ENCODE measurements at regions not wholly inside any gene's neighbourhood (a gene's known extent, or its start where the extent isn't known, plus 50 kb on each side); places are given as distances from the start of the nearest gene placed in this dataset.
A peak's percentile ranks its signal among the peaks of the same experiment; 100 is the strongest.
"Not testable (repeated sequence)": the region's sequence is repeated elsewhere in the genome, so short reads cannot be mapped to it uniquely, and the experiment has no call there.

DNA sequence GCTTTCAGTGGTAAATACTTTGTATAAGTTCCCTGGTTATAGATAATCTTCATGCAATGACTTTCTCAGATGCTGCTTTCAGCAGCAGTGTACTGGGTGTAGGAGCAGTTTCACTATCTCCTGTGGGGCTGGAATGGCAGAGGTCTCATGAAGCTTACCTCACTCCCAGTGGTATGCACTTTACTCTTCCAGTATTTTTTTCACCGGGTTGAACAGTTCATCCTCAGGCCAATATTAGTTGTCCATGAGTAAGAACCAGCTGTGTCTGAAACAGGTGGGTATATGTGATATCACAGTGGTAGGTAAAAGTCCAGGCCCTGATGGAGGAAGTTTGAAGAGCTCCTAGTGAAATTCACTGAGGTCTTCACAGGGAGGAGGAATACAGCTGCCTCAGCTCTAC, 351.5 kb upstream of the EMCN start:
- no peak for TF ChIP-seq CTCF (IDR thresholded peaks at IDR 0.05; ENCODE audit: poor library complexity, severe bottlenecking)
- no peak for ATAC-seq (ENCODE audit: low read depth)
- no peak overlapping the region for H3K27ac ChIP-seq (ENCODE audit: poor library complexity, severe bottlenecking)
- H3K27me3 ChIP-seq (ENCODE audit: insufficient read depth, poor library complexity, severe bottlenecking), result no peaks in the 10 kb centered on the region
- H3K9me3 ChIP-seq (ENCODE audit: severe bottlenecking), result no peaks in the 10 kb centered on the region
- H3K36me3 ChIP-seq (ENCODE audit: low read depth), result no peaks in the 10 kb centered on the region
- H3K4me1 ChIP-seq (ENCODE audit: insufficient read depth, poor library complexity, severe bottlenecking), result no peaks in the 10 kb centered on the region
- no peak overlapping the region for H3K4me3 ChIP-seq (ENCODE audit: severe bottlenecking)
- DNase-seq (ENCODE audit: low spot score), result no peak

DNA sequence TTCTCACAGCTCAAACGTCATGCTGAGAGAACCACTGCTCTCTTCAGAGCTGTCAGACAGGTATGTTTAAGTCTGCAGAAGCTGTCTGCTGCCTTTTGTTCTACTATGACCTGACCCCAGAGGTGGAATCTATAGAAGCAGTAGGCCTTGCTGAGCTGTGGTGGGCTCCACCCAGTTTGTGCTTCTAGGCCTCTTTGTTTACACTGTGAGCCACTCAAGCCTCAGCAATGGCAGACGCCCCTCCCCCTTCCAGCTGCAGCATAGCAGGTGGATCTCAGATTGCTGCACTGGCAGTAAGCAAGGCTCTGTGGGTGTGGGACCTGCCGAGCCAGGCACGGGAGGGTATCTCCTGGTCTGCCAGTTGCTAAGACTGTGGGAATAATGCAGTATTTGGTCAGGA, 350.5 kb upstream of the EMCN start:
- not testable (repeated sequence) for DNase-seq (ENCODE audit: low spot score); ATAC-seq (ENCODE audit: low read depth); H3K36me3 ChIP-seq (ENCODE audit: low read depth); H3K4me3 ChIP-seq (ENCODE audit: severe bottlenecking); H3K9me3 ChIP-seq (ENCODE audit: severe bottlenecking); H3K27me3 ChIP-seq (ENCODE audit: insufficient read depth, poor library complexity, severe bottlenecking); H3K27ac ChIP-seq (ENCODE audit: poor library complexity, severe bottlenecking); H3K4me1 ChIP-seq (ENCODE audit: insufficient read depth, poor library complexity, severe bottlenecking)

DNA sequence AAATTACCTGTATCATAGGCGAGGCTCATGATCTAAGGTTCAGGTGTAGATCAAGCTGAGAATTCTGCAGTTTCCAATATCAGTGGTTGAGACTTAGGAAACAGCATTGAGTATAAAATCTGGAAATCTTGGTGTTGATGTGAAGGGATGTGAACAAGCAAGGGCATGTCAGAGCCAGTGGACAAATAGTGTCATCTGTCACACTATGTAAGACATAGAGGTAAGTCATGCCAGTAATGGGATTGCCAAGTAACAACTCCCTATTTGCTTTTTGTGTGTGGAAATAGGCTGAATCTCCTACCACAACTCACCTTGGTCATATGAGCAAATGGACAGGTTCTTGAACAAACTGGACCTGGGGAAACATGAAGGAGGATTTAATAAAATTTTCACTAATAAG, 334.5 kb upstream of the EMCN start:
- Histone ChIP-seq H3K27me3 (ENCODE audit: insufficient read depth, poor library complexity, severe bottlenecking) (peaks cover 6% of the 10 kb centered on the region), H3K9me3 (ENCODE audit: severe bottlenecking) (no peaks in the 10 kb centered on the region), H3K36me3 (ENCODE audit: low read depth) (no peaks in the 10 kb centered on the region), H3K4me3 (ENCODE audit: severe bottlenecking) (no peak overlapping the region), H3K4me1 (ENCODE audit: insufficient read depth, poor library complexity, severe bottlenecking) (no peaks in the 10 kb centered on the region), H3K27ac (ENCODE audit: poor library complexity, severe bottlenecking) (no peak overlapping the region)
- ATAC-seq (ENCODE audit: low read depth) (no peak), DNase-seq (ENCODE audit: low spot score) (no peak)
- TF ChIP-seq CTCF (IDR thresholded peaks at IDR 0.05; ENCODE audit: poor library complexity, severe bottlenecking), result no peak

DNA sequence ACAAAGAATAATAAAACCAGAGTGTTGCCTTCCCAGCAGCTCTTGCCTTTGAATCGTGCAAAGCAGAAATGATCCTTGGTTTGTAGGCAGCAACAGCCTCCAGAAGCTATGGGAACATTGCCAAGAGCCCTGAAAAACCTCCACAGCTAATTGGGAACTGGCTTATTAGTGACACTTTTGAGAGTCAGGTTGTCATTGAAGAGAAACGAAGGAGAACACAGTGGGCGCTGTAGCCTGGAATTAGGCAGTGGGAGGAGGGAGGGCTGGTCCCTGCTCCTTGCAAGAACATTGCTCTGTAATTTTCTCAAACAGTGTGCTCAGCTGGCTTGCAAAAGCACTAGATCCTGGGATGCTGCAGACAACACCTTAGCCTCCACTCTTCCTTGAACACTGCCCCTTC, 331.5 kb upstream of the EMCN start:
- H3K4me3 ChIP-seq (ENCODE audit: severe bottlenecking), result no peak overlapping the region
- no peaks in the 10 kb centered on the region for H3K27me3 ChIP-seq (ENCODE audit: insufficient read depth, poor library complexity, severe bottlenecking)
- no peak for ATAC-seq (ENCODE audit: low read depth)
- no peaks in the 10 kb centered on the region for H3K9me3 ChIP-seq (ENCODE audit: severe bottlenecking)
- no peaks in the 10 kb centered on the region for H3K36me3 ChIP-seq (ENCODE audit: low read depth)
- H3K27ac ChIP-seq (ENCODE audit: poor library complexity, severe bottlenecking), result no peak overlapping the region
- no peak for DNase-seq (ENCODE audit: low spot score)
- TF ChIP-seq CTCF (IDR thresholded peaks at IDR 0.05; ENCODE audit: poor library complexity, severe bottlenecking), result no peak
- H3K4me1 ChIP-seq (ENCODE audit: insufficient read depth, poor library complexity, severe bottlenecking), result no peaks in the 10 kb centered on the region

- no peak overlapping the region for H3K27ac ChIP-seq (ENCODE audit: poor library complexity, severe bottlenecking)
- no peaks in the 10 kb centered on the region for H3K36me3 ChIP-seq (ENCODE audit: low read depth)
- H3K4me1 ChIP-seq (ENCODE audit: insufficient read depth, poor library complexity, severe bottlenecking), result no peaks in the 10 kb centered on the region
- peak; percentile 27 for TF ChIP-seq CTCF (IDR thresholded peaks at IDR 0.05; ENCODE audit: poor library complexity, severe bottlenecking)
- ATAC-seq (ENCODE audit: low read depth) (peak; percentile 60), DNase-seq (ENCODE audit: low spot score) (no peak)
- H3K27me3 ChIP-seq (ENCODE audit: insufficient read depth, poor library complexity, severe bottlenecking), result no peaks in the 10 kb centered on the region
- no peaks in the 10 kb centered on the region for H3K9me3 ChIP-seq (ENCODE audit: severe bottlenecking)
- H3K4me3 ChIP-seq (ENCODE audit: severe bottlenecking), result no peak overlapping the region
These were observed 331.0 kb upstream of the EMCN start for GRCh38 chr4:100848841-100849240.

Data from RWPE2 (cell line).